Heart left ventricle (tissue), 16 donors: ENCODE measurements at regions not wholly inside any gene's neighbourhood (a gene's known extent, or its start where the extent isn't known, plus 50 kb on each side); places are given as distances from the start of the nearest gene placed in this dataset.

ENCODE experiments used
- ATAC-seq, 4 donors: fragments of 200-7000 bp; cut with Tn5 transposase; one replicate each; pipeline ENCODE4 v1.9.1; 2020 to 2022; ENCODE audit warnings: moderate library complexity in 4 of 4, mild to moderate bottlenecking in 3 of 4, moderate number of reproducible peaks in 1 of 4
- DNase-seq, 5 donors: peaks; one replicate each; pipeline ENCODE4 v3.0.0-alpha.2; 2020
- H3K27ac ChIP-seq, 12 donors: fragments of 200-600 bp; sonication (generic) in 4 of 12; one replicate each; pipeline versions ENCODE4 v1.5.0 to v1.8.0; 2016 to 2022; ENCODE audit warnings: mild to moderate bottlenecking in 2 of 12
- H3K27me3 ChIP-seq, 9 donors: fragments of 200-600 bp; sonication (generic) in 2 of 9; one replicate each; pipeline versions ENCODE4 v1.5.1 to v1.8.0; 2016 to 2022; ENCODE audit warnings: mild to moderate bottlenecking in 3 of 9
- H3K36me3 ChIP-seq, 9 donors: fragments of 200-600 bp; sonication (generic) in 2 of 9; one replicate each; pipeline versions ENCODE4 v1.5.0 to v1.8.0; 2018 to 2022; ENCODE audit warnings: mild to moderate bottlenecking in 2 of 9
- H3K4me1 ChIP-seq, 12 donors: fragments of 200-600 bp; sonication (generic) in 4 of 12; one replicate each; pipeline versions ENCODE4 v1.5.0 to v1.8.0; 2016 to 2022; ENCODE audit warnings: mild to moderate bottlenecking in 3 of 12
- H3K4me3 ChIP-seq, 12 donors: fragments of 200-600 bp; sonication (generic) in 4 of 12; one replicate each; pipeline versions ENCODE4 v1.5.0 to v1.8.0; 2017 to 2022; ENCODE audit warnings: mild to moderate bottlenecking in 9 of 12, moderate library complexity in 4 of 12
- H3K9me3 ChIP-seq, 12 donors: fragments of 200-600 bp; sonication (generic) in 4 of 12; one replicate each; pipeline versions ENCODE4 v1.5.0 to v1.8.0; 2016 to 2022; ENCODE audit warnings: mild to moderate bottlenecking in 1 of 12
- CTCF ChIP-seq, 12 donors: fragments of 200-600 bp; sonication (generic) in 4 of 12; IDR thresholded peaks; one replicate each; pipeline versions ENCODE4 v1.5.0 to v1.8.0; 2018 to 2022; ENCODE audit warnings: antibody characterized with exemption in 12 of 12, mild to moderate bottlenecking in 5 of 12
- POLR2A ChIP-seq, 2 donors: fragments of 450-650 bp; IDR thresholded peaks; one replicate each; pipeline ENCODE4 v1.6.1; 2017; ENCODE audit warnings: antibody characterized with exemption in 2 of 2, mild to moderate bottlenecking in 2 of 2, moderate library complexity in 2 of 2
- WGBS, 4 donors: extraction: QIAGEN DNeasy Blood & Tissue Kit in 2 of 4; methylation state at CpG; one replicate each; pipeline versions ENCODE4 v1.1.5 to v1.1.7; 2013 to 2018; 5-methylcytosine and 5-hydroxymethylcytosine counted together
- intact Hi-C, 10 donors: fragments of 100-400 bp; cut with DNase I; formaldehyde crosslinking; loops; one replicate each; pipeline versions ENCODE4 v1.11.1 to v1.14.2; 2022
- donor health status: ischemic (EF 13 %, LVEDD 7.1; RV severe dilation, severe dysfunction).
- donor health status: healthy with polysubstance abuse.
- donor health status: DM: no; HTN: yes; CAD: no.
- donor health status: DM: no; HTN: no; CAD: no.
- donor health status: ischemic (EF 25% LVEDD 6.9; RV normal size, moderate dysfunction).
- donor health status: ischemic (EF 25% LVEDD 5.7; RV mildly dilated, moderate dysfunction).
- donor health status: healthy.
- donor health status: DM: yes; HTN: yes; CAD: no.
- donor health status: ischemic (EF 35%, LVEDD 5.7; RV mildly dilated, moderate dysfunction).
- donor health status: nonischemic (EF 11% LVEDD 7.7; RV severe dilation, severe dysfunction).
- donor health status: DM: yes; HTN: yes; CAD: no.
- donor health status: PGD.
- donor health status: ischemic (EF 29% LVEDD 5.4; RV normal size, mild dysfunction).
- donor health status: nonischemic (EF 23%, LVEDD 6.1; RV moderate dilation, normal function).

DNA sequence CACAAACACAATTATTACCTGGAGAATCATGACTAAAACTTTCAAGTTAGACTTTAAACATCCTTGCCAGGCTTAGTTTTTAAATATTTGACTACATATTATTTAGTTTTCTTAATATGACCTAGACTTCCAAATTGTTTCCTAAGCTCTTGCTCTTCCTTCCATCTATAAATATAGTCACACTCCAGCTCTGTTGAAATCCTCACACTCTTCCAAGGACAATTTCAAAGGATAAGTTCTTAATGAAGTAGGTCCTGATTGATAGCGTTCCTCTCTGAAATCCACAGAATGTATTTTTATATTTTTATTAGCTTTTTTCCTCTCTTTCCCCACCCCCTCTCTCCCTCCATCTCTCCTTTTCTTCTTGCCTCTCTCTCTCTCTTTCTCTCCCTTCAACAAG lies 1074.1 kb upstream of the PCDH20 start:
- intact Hi-C loops: no loop called here
- ATAC-seq (no peak), DNase-seq (no peak)
- Histone ChIP-seq H3K27ac (no peak overlapping the region), H3K36me3 (no peaks in the 10 kb centered on the region), H3K4me3 (no peak overlapping the region), H3K4me1 (no peaks in the 10 kb centered on the region), H3K9me3 (no peaks in the 10 kb centered on the region), H3K27me3 (no peaks in the 10 kb centered on the region)
- TF ChIP-seq CTCF (IDR thresholded peaks at IDR 0.05): no peak
- no peak for TF ChIP-seq POLR2A (IDR thresholded peaks at IDR 0.05)
- WGBS, 4 donors: 75 to 87% (median 80%) methylated on average over 1 of the region's 1 CpG

DNA sequence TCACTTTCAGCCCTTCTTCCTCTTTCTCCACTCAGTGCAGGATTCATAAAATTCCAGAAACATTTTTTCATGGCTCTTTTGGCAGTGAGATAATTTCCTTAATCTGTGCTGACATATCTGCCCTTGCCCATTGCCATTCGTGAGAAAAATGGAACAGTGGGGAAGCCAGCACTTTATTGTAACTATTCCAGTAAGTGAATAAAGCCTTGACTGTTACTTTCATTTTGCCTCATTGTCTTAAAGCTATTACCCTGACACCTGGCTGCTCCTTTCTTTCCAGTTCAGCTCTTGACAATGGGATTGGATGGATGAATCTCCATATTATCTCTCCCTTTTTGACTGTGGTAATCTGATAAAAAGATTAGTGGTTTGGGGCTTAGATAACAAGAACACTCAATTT lies 1068.1 kb upstream of the PCDH20 start:
- Histone ChIP-seq H3K4me1 (no peaks in the 10 kb centered on the region), H3K9me3 (no peaks in the 10 kb centered on the region), H3K27ac (no peak overlapping the region), H3K27me3 (no peaks in the 10 kb centered on the region), H3K36me3 (no peaks in the 10 kb centered on the region), H3K4me3 (no peak overlapping the region)
- intact Hi-C loops: no loop called here
- ATAC-seq: no peak
- DNase-seq: no peak
- 28 to 49% (median 36%) methylated on average over 1 of the region's 1 CpG for WGBS, 4 donors
- TF ChIP-seq POLR2A (IDR thresholded peaks at IDR 0.05) (no peak), CTCF (IDR thresholded peaks at IDR 0.05) (no peak)

DNA sequence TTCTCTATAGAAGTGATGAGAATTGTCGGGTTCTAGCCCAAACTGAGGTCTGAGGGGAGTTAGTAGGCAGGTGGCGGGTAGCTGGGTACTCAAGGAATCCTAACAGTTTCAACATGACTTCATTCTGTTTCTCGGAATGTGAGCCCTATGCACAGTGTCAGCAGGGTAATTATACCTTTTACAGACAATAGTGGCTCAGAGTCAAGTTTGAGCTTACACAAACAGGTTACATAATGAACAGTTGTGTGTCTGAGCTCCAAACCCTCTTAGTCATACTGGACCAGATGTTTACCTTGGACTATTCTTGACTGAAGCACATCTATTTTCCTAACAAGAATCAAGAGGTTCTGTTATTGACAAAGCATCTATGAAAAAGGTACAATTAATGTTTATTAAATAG lies 1066.7 kb upstream of the PCDH20 start:
- no peak overlapping the region for H3K27ac ChIP-seq
- TF ChIP-seq POLR2A (IDR thresholded peaks at IDR 0.05) (no peak), CTCF (IDR thresholded peaks at IDR 0.05) (no peak)
- H3K9me3 ChIP-seq: no peaks in the 10 kb centered on the region
- 80 to 88% (median 81%) methylated on average over 3 of the region's 3 CpGs for WGBS, 4 donors
- no peaks in the 10 kb centered on the region for H3K27me3 ChIP-seq
- H3K4me3 ChIP-seq: no peak overlapping the region
- no peaks in the 10 kb centered on the region for H3K36me3 ChIP-seq
- no peaks in the 10 kb centered on the region for H3K4me1 ChIP-seq
- no peak for DNase-seq
- intact Hi-C loops: no loop called here
- ATAC-seq: no peak

- H3K27ac ChIP-seq: no peak overlapping the region
- WGBS, 4 donors: 76 to 84% (median 80%) methylated on average over 3 of the region's 3 CpGs
- H3K9me3 ChIP-seq: peaks cover 0 to 7% (median 0%) of the 10 kb centered on the region in 12 donors
- H3K27me3 ChIP-seq: no peaks in the 10 kb centered on the region
- no peak for TF ChIP-seq POLR2A (IDR thresholded peaks at IDR 0.05)
- TF ChIP-seq CTCF (IDR thresholded peaks at IDR 0.05): no peak
- no peak for ATAC-seq
- DNase-seq: no peak
- H3K4me1 ChIP-seq: no peaks in the 10 kb centered on the region
- intact Hi-C loops: no loop called here
- no peaks in the 10 kb centered on the region for H3K36me3 ChIP-seq
- H3K4me3 ChIP-seq: no peak overlapping the region
These were observed 1058.2 kb upstream of the PCDH20 start for GRCh38 chr13:62473944-62474237.
